ENCODE measurements at regions not wholly inside any gene's neighbourhood (a gene's known extent, or its start where the extent isn't known, plus 50 kb on each side); places are given as distances from the start of the nearest gene placed in this dataset.

DNA sequence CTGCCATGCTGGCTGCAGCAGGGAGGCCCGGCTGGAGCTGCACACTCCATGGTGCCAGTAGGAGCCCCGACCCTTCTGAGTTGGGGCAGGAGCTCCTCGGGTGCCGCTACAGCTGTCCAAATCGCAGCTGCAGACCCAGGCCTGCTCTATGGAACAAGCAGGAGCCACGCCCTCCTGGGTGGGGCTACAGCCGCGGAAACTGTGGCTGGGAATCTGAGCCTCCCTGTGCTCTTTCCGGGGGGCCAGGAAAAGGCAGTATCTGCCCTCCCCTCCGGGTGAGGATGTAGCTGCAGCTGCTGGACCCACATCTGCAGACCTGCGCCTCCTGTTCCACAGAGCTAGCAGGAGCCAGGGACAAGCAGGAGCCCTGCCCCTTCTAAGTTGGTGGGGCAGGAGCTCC lies 278.9 kb upstream of the ACTBL2 start:
- TF ChIP-seq POLR2A (IDR thresholded peaks at IDR 0.05), result no peak
- no peak for TF ChIP-seq POLR2AphosphoS5 (IDR thresholded peaks at IDR 0.05)
- no peak for TF ChIP-seq EP300 (IDR thresholded peaks at IDR 0.05)
